ENCODE measurements at regions not wholly inside any gene's neighbourhood (a gene's known extent, or its start where the extent isn't known, plus 50 kb on each side); places are given as distances from the start of the nearest gene placed in this dataset.

GRCh38 chr6:4470698-4471210 lies 305.4 kb upstream of the CDYL start:
- no peak for TF ChIP-seq EZH2 (IDR thresholded peaks at IDR 0.05; ENCODE audit: borderline replicate concordance, low read depth, low read length, severe bottlenecking)
- TF ChIP-seq GATA2 (IDR thresholded peaks at IDR 0.05; ENCODE audit: insufficient read depth, insufficient read length, low read depth, low read length), result no peak
- no peak for TF ChIP-seq FOS (IDR thresholded peaks at IDR 0.05; ENCODE audit: borderline replicate concordance, insufficient read depth, low read length)
- TF ChIP-seq POLR2A (IDR thresholded peaks at IDR 0.05; ENCODE audit: low read depth, low read length), result no peak
- TF ChIP-seq, protein P1, sequence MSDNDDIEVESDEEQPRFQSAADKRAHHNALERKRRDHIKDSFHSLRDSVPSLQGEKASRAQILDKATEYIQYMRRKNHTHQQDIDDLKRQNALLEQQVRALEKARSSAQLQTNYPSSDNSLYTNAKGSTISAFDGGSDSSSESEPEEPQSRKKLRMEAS (IDR thresholded peaks at IDR 0.05; ENCODE audit: insufficient read depth, insufficient read length), result no peak
- no peak for TF ChIP-seq POLR2AphosphoS5 (IDR thresholded peaks at IDR 0.05; ENCODE audit: insufficient read depth, low read depth, low read length)
- no peak for TF ChIP-seq JUN (IDR thresholded peaks at IDR 0.05; ENCODE audit: borderline replicate concordance, insufficient read depth, insufficient read length, low read depth)
- no peak for TF ChIP-seq MYC (IDR thresholded peaks at IDR 0.05; ENCODE audit: low read depth, low read length)
- TF ChIP-seq, protein P2, sequence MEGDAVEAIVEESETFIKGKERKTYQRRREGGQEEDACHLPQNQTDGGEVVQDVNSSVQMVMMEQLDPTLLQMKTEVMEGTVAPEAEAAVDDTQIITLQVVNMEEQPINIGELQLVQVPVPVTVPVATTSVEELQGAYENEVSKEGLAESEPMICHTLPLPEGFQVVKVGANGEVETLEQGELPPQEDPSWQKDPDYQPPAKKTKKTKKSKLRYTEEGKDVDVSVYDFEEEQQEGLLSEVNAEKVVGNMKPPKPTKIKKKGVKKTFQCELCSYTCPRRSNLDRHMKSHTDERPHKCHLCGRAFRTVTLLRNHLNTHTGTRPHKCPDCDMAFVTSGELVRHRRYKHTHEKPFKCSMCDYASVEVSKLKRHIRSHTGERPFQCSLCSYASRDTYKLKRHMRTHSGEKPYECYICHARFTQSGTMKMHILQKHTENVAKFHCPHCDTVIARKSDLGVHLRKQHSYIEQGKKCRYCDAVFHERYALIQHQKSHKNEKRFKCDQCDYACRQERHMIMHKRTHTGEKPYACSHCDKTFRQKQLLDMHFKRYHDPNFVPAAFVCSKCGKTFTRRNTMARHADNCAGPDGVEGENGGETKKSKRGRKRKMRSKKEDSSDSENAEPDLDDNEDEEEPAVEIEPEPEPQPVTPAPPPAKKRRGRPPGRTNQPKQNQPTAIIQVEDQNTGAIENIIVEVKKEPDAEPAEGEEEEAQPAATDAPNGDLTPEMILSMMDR (IDR thresholded peaks at IDR 0.05; ENCODE audit: extremely low read depth in 1 of 2, insufficient read depth in 1 of 2, low read depth in 1 of 2, low read length in 2 of 2), result no peak
- DNase-seq (ENCODE audit: low read depth, low spot score) (no peak), FAIRE-seq (no peak)
- H3K9ac ChIP-seq (replicated peaks; ENCODE audit: extremely low read depth, insufficient read depth, low read length), result no peak overlapping the region
- no peak overlapping the region for H3K27ac ChIP-seq (ENCODE audit: insufficient read depth, low read depth, low read length)
- no peak overlapping the region for H3K4me3 ChIP-seq (replicated peaks in 1 of 3; ENCODE audit: insufficient read depth in 1 of 3, low read depth in 1 of 3, low read length in 3 of 3)
- no TSS peak for BruUV-seq (replicated peaks)
- H3K9me3 ChIP-seq (replicated peaks; ENCODE audit: control insufficient read depth, insufficient read depth, low read length), result no peaks in the 10 kb centered on the region
- no peaks in the 10 kb centered on the region for H3K9me1 ChIP-seq (replicated peaks; ENCODE audit: control insufficient read depth, extremely low read depth, insufficient read depth, low read length)
- intact Hi-C loops (cut with micrococcal nuclease) (no loop called here), dilution Hi-C loops (cut with MboI; ENCODE audit: extremely low pct_ligation_motif_present, low sequenced_read_pairs) (no loop called here)
- ChIA-PET CTCF (no interaction called here), POLR2A (no interaction called here)
- no peak overlapping the region for H3K4me2 ChIP-seq (ENCODE audit: insufficient read depth, low read length)
- peaks cover 9% of the 10 kb centered on the region for H3K4me1 ChIP-seq (ENCODE audit: control insufficient read depth, extremely low read depth, insufficient read depth, low read length)
- H4K20me1 ChIP-seq (replicated peaks; ENCODE audit: control insufficient read depth, extremely low read depth, insufficient read depth, low read length), result no peaks in the 10 kb centered on the region
- no peaks in the 10 kb centered on the region for H3K36me3 ChIP-seq (ENCODE audit: control insufficient read depth in 2 of 2, extremely low read depth in 1 of 2, insufficient read depth in 2 of 2, low read length in 2 of 2)
- no peak overlapping the region for H2AFZ ChIP-seq (ENCODE audit: low read depth, low read length)
- H3K79me2 ChIP-seq (ENCODE audit: control insufficient read depth, insufficient read depth, low read length), result no peaks in the 10 kb centered on the region
- H3K27me3 ChIP-seq (ENCODE audit: control insufficient read depth in 2 of 2, insufficient read depth in 2 of 2, low read length in 2 of 2), result no peaks in the 10 kb centered on the region
